Cardiac fibroblast (primary cell): ENCODE measurements at regions not wholly inside any gene's neighbourhood (a gene's known extent, or its start where the extent isn't known, plus 50 kb on each side); places are given as distances from the start of the nearest gene placed in this dataset.
A peak's percentile ranks its signal among the peaks of the same experiment; 100 is the strongest.

Experiments
- DNase-seq, 2 donors: peaks; one replicate each; pipeline versions ENCODE4 v3.0.0 to v3.0.0-alpha.2; 2010; ENCODE audit warnings: low read depth in 2 of 2
- H3K4me3 ChIP-seq, 2 donors: replicated peaks in 1 of 2; 1 replicate in 1 of 2; 2 replicates in 1 of 2; pipeline ENCODE4 v1.5.1; 2011; ENCODE audit warnings: low read depth in 2 of 2, low read length in 2 of 2, mild to moderate bottlenecking in 2 of 2, moderate library complexity in 1 of 2
- TF ChIP-seq, protein P1 (sequence below): IDR thresholded peaks from one replicate; pipeline ENCODE4 v1.5.1; 2011; ENCODE audit warnings: low read depth, mild to moderate bottlenecking, low read length, inconsistent platforms

GRCh38 chr2:146748046-146748445, 1096.8 kb upstream of the ACVR2A start:
- TF ChIP-seq, protein P1, sequence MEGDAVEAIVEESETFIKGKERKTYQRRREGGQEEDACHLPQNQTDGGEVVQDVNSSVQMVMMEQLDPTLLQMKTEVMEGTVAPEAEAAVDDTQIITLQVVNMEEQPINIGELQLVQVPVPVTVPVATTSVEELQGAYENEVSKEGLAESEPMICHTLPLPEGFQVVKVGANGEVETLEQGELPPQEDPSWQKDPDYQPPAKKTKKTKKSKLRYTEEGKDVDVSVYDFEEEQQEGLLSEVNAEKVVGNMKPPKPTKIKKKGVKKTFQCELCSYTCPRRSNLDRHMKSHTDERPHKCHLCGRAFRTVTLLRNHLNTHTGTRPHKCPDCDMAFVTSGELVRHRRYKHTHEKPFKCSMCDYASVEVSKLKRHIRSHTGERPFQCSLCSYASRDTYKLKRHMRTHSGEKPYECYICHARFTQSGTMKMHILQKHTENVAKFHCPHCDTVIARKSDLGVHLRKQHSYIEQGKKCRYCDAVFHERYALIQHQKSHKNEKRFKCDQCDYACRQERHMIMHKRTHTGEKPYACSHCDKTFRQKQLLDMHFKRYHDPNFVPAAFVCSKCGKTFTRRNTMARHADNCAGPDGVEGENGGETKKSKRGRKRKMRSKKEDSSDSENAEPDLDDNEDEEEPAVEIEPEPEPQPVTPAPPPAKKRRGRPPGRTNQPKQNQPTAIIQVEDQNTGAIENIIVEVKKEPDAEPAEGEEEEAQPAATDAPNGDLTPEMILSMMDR: no peak
- DNase-seq: no peak
- H3K4me3 ChIP-seq: no peak overlapping the region

- no peak overlapping the region for H3K4me3 ChIP-seq
- TF ChIP-seq, protein P1: no peak
- no peak for DNase-seq
Measured at GRCh38 chr2:146741260-146741659, 1103.6 kb upstream of the ACVR2A start.

DNA sequence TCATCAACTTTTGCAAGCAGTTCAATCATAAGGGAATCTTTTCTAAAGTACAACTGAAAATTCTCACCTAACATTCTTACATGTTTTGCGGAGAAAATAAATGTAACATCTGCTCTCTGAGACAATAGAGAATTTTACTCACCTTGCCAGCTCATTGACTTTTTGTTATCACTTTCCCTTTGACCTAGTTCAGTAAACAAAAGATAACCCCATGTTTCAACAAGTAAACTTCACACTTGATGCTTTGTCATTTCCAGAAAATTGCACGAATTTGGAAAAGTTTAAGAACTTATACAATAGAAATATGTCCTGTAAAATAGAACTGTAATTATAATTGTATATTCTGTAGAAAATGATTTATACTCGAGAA, 1110.0 kb upstream of the ACVR2A start:
- no peak overlapping the region for H3K4me3 ChIP-seq
- TF ChIP-seq, protein P1: no peak
- no peak for DNase-seq

- TF ChIP-seq, protein P1: peak; percentile 36
- peak; percentile 79 to 85 for DNase-seq
- H3K4me3 ChIP-seq: no peak overlapping the region
Measured at GRCh38 chr2:146734042-146734820, 1110.6 kb upstream of the ACVR2A start.

DNA sequence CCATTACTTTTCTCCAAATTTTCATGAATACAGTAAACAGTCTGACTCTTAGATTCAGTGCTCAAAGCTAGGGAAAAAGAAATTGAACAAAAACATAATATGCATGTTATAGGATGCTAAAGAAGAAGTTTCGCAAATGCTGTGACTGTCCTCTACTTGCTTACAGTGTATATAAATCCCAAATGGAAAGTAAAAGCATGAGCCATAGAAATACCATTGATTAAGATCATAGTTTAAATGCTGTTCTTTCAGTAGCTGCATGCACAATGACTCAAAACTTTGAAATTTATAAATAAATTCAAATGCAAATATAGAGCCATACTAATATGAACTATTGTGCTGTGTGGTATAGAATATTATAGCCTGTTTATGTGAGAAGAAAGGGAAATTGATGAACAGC, 1113.9 kb upstream of the ACVR2A start:
- TF ChIP-seq, protein P1: no peak
- peak in 1 of 2 donors; percentile 25 for DNase-seq
- no peak overlapping the region for H3K4me3 ChIP-seq

- no peak overlapping the region for H3K4me3 ChIP-seq
- DNase-seq: no peak
- TF ChIP-seq, protein P1: no peak
Measured at GRCh38 chr2:146721486-146721885, 1123.3 kb upstream of the ACVR2A start.

- no peak for DNase-seq
- TF ChIP-seq, protein P1: no peak
- no peak overlapping the region for H3K4me3 ChIP-seq
Measured at GRCh38 chr2:146720170-146720569, 1124.7 kb upstream of the ACVR2A start.
